RWPE1 (cell line): ENCODE measurements at regions not wholly inside any gene's neighbourhood (a gene's known extent, or its start where the extent isn't known, plus 50 kb on each side); places are given as distances from the start of the nearest gene placed in this dataset.

Experiments used
- CTCF ChIA-PET: fragments of 350-600 bp; sonication (Branson Sonifier 250); formaldehyde crosslinking; extraction: SDS; loops from one replicate; lab custom pipeline; 2021; lab: Yijun Ruan, JAX
- POLR2A ChIA-PET: fragments of 400-600 bp; formaldehyde crosslinking; extraction: SDS; loops from one replicate; lab custom pipeline; 2020; ENCODE audit warnings: antibody characterized with exemption; ENCODE audit not compliant: low non-redundant PET; lab: Yijun Ruan, JAX
- DNase-seq: peaks from one replicate; pipeline ENCODE4 v3.0.0; 2012; ENCODE audit warnings: low spot score
- H3K27ac ChIP-seq: fragments of 450-650 bp; 2 replicates; pipeline ENCODE4 v1.5.1; 2017
- TF ChIP-seq, protein P1 (sequence below): fragments of 450-650 bp; conservative IDR thresholded peaks from 2 replicates; pipeline ENCODE4 v1.5.1; 2017; ENCODE audit warnings: low read depth, mild to moderate bottlenecking

DNA sequence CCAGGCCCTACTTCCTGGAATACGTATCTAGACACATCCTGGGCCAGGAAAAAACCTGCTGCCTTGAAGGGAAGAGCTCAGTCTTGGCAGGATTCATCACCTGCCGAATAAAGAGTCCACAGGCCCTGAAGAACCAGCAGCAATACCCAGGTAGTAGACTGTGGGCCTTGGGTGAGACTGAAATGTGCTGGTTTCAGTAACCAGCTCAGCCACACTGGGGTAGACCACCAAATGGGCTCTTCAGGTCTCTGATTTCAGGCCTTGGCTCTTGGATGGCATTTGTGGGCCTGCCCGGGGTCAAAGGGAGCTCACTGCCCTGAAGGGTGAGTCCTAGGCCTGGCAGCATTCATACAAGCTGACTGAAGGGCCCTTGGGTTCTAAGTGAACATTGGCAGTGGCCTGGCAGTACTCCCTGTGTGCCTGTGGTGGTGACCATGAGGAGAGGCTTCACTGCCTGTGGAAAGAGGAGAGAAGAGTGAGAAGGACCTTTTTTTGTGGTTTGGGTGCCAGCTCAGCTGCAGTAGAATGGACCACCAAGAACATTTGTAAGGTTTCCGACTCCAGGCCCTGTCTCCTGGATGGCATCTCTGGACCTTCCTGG, 175.1 kb downstream of the ANKRD30B start:
- H3K27ac ChIP-seq = no peak overlapping the region
- ChIA-PET POLR2A (no interaction called here), CTCF (no interaction called here)
- TF ChIP-seq, protein P1, sequence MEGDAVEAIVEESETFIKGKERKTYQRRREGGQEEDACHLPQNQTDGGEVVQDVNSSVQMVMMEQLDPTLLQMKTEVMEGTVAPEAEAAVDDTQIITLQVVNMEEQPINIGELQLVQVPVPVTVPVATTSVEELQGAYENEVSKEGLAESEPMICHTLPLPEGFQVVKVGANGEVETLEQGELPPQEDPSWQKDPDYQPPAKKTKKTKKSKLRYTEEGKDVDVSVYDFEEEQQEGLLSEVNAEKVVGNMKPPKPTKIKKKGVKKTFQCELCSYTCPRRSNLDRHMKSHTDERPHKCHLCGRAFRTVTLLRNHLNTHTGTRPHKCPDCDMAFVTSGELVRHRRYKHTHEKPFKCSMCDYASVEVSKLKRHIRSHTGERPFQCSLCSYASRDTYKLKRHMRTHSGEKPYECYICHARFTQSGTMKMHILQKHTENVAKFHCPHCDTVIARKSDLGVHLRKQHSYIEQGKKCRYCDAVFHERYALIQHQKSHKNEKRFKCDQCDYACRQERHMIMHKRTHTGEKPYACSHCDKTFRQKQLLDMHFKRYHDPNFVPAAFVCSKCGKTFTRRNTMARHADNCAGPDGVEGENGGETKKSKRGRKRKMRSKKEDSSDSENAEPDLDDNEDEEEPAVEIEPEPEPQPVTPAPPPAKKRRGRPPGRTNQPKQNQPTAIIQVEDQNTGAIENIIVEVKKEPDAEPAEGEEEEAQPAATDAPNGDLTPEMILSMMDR = no peak
- no peak for DNase-seq

DNA sequence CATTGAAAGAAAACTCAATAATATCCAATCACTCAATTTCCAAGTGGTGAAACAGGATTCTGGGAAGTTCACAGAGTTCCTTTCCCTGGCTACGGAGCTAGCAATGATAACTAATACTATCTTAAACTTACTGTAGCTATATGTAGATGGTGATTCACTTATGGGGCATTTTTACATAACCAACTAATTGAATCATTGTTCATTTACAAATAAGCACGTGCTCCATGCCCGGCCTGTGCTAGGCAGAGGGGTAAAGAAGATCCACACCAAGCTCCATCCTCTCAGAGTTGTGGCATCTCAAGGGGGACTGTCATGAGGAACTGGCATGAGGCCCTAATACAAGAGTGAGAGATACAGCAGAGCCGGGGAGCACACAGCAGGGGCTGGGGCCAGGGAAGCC, 176.3 kb downstream of the ANKRD30B start:
- no peak for DNase-seq
- ChIA-PET POLR2A (no interaction called here), CTCF (no interaction called here)
- TF ChIP-seq, protein P1 = no peak
- H3K27ac ChIP-seq = no peak overlapping the region

DNA sequence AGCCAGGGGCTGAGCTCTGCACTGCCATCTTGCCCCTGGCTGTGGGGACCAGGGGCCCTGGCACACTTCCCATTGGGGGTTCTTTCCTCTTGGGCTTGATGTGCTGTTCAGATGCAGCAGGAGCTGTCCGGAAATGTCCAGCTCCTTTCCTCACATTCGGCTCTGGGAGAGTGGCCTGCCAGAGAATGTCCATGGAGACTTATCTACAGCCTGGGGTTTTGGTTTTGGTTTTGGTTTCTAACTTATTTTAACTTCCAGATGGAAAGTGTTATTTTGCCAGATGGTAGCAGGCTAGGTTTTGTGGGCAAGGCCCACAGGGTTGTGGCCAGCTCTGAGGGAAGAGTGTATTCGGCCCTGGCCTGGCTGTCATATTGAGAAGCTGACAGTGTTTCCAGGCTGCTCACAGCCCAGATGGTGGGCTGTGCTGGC, 177.3 kb downstream of the ANKRD30B start:
- TF ChIP-seq, protein P1 = no peak
- CTCF ChIA-PET = no interaction called here
- no peak for DNase-seq
- H3K27ac ChIP-seq = no peak overlapping the region
- POLR2A ChIA-PET = no interaction called here

DNA sequence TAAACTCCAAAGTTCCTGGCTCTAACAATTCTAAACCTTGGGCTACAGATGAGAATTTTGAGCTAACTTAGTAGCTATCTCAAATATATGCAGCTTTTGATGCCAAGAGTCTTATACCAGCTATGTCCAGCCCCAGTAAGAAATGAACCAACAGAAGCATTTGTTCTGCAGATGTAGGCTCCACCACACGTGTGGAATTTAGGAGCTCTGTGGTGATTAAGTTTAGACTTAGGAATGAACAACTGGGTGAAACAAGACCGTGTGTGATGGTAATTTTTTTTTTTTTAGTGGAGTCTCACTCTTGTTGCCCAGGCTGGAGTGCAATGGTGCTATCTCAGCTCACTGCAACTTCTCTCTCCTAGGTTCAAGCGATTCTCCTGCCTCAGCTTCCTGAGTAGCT, 179.7 kb downstream of the ANKRD30B start:
- CTCF ChIA-PET = interaction anchor here (0.6 kb wide), 1 partner anchor 259 kb away, joined by 6 read pairs; no protein-coding TSS in a partner anchor

DNA sequence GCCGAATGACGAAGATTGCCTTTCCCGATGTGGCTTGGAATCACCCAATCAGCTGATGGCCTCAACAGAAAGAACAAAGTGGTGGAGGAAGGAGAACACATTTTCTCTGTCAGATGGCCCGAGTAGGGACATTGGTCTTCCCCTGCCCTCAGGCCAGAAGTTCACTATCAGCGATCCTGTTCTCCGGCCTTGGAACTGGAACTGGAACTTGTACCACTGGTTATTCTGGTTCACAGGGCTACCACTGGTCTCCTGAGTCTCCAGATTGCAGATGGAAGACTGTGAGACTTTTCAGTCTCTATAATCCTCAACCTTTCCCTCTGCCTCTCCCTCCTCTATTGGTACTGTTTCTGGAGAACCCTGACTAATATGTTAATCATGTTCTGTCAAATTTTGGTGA, 180.4 kb downstream of the ANKRD30B start:
- DNase-seq = no peak
- H3K27ac ChIP-seq = no peak overlapping the region
- TF ChIP-seq, protein P1 = no peak
- ChIA-PET POLR2A (no interaction called here), CTCF (no interaction called here)

More for the DNA sequence above, 179.7 kb downstream of the ANKRD30B start:
- no peak overlapping the region for H3K27ac ChIP-seq
- POLR2A ChIA-PET = no interaction called here
- TF ChIP-seq, protein P1 = no peak
- no peak for DNase-seq

DNA sequence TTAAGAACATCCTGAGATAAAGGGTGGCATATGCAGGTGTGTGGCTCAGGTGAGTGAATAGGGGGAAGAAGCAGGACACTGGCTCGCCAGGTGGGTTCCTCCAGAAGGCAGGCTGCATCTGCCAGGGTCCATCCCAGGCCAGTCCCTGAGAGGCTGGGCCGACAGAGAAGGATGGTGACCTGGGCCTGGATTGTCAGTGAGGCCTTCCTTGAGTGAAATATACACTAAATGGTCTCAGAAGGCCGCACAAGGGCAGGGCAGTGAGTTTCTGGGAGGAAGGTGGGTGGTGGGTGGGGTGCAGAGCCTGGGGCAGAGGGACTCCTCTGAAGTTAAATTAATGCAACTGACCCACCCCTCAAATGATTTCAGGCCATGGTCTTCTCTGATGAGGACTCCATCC, 182.1 kb downstream of the ANKRD30B start:
- ChIA-PET CTCF (no interaction called here), POLR2A (no interaction called here)
- TF ChIP-seq, protein P1 = no peak
- H3K27ac ChIP-seq = no peak overlapping the region
- DNase-seq = no peak

DNA sequence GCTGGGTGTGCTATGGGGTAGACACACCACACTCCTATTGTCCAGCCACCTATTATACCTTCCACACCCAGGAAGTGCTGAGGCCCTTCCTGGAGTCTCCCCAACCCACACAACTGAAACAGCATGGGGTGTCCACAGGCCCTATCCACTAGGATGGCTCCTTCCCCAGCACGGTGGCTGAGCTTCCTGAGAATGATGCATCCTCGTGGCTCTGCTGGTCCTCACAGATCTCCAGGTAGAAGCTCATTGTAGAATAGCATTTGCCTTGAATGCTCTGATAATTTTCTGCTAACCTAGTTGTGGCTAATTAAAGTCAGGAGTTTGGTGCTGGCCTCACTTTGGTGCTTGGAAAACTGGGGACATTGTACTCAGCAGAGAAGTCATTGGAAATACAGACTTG, 182.6 kb downstream of the ANKRD30B start:
- CTCF ChIA-PET = no interaction called here
- TF ChIP-seq, protein P1 = no peak
- no peak for DNase-seq
- POLR2A ChIA-PET = no interaction called here
- no peak overlapping the region for H3K27ac ChIP-seq
